ENCODE measurements at regions not wholly inside any gene's neighbourhood (a gene's known extent, or its start where the extent isn't known, plus 50 kb on each side); places are given as distances from the start of the nearest gene placed in this dataset.
"Not testable (repeated sequence)": the region's sequence is repeated elsewhere in the genome, so short reads cannot be mapped to it uniquely, and the experiment has no call there.

GRCh38 chr6:128713461-128713860 is 169.5 kb upstream of the LAMA2 start:
- Histone ChIP-seq H3K27ac (ENCODE audit: insufficient read depth, low read length, poor library complexity, severe bottlenecking) (no peak overlapping the region), H3K36me3 (ENCODE audit: control insufficient read depth, insufficient read depth, low read length) (no peaks in the 10 kb centered on the region), H3K27me3 (ENCODE audit: control insufficient read depth, insufficient read depth, low read length) (no peaks in the 10 kb centered on the region), H3K4me3 (ENCODE audit: low read depth, low read length) (no peak overlapping the region), H3K4me1 (ENCODE audit: control insufficient read depth, insufficient read depth, low read length, poor library complexity, severe bottlenecking) (no peaks in the 10 kb centered on the region), H3K9me3 (ENCODE audit: control insufficient read depth in 2 of 2, low read length in 2 of 2) (no peaks in the 10 kb centered on the region)
- Mint-ChIP-seq H3K27ac (no peak overlapping the region), H3K4me3 (no peak overlapping the region), H3K27me3 (peaks cover 6% of the 10 kb centered on the region), H3K9me3 (peaks cover 0 to 4% (median 0%) of the 10 kb centered on the region in 7 donors), H3K36me3 (no peaks in the 10 kb centered on the region), H3K4me1 (no peaks in the 10 kb centered on the region)
- no peak for ATAC-seq (ENCODE audit: low read depth in 2 of 2)
- DNase-seq, result no peak

GRCh38 chr6:128712898-128713297 is 170.0 kb upstream of the LAMA2 start:
- no peak overlapping the region for H3K27ac Mint-ChIP-seq
- Histone ChIP-seq H3K9me3 (ENCODE audit: control insufficient read depth in 2 of 2, low read length in 2 of 2) (no peaks in the 10 kb centered on the region), H3K4me3 (ENCODE audit: low read depth, low read length) (no peak overlapping the region), H3K27me3 (ENCODE audit: control insufficient read depth, insufficient read depth, low read length) (no peaks in the 10 kb centered on the region), H3K27ac (ENCODE audit: insufficient read depth, low read length, poor library complexity, severe bottlenecking) (no peak overlapping the region), H3K4me1 (ENCODE audit: control insufficient read depth, insufficient read depth, low read length, poor library complexity, severe bottlenecking) (no peaks in the 10 kb centered on the region), H3K36me3 (ENCODE audit: control insufficient read depth, insufficient read depth, low read length) (no peaks in the 10 kb centered on the region)
- no peak for DNase-seq
- no peaks in the 10 kb centered on the region for H3K4me1 Mint-ChIP-seq
- H3K4me3 Mint-ChIP-seq, result no peak overlapping the region
- no peaks in the 10 kb centered on the region for H3K36me3 Mint-ChIP-seq
- H3K9me3 Mint-ChIP-seq, result peaks cover 0 to 4% (median 0%) of the 10 kb centered on the region in 7 donors
- peaks cover 6% of the 10 kb centered on the region for H3K27me3 Mint-ChIP-seq
- ATAC-seq (ENCODE audit: low read depth in 2 of 2), result no peak

GRCh38 chr6:128711149-128711548 is 171.8 kb upstream of the LAMA2 start:
- DNase-seq (no peak), ATAC-seq (ENCODE audit: low read depth in 2 of 2) (no peak)
- no peaks in the 10 kb centered on the region for H3K4me1 ChIP-seq (ENCODE audit: control insufficient read depth, insufficient read depth, low read length, poor library complexity, severe bottlenecking)
- Mint-ChIP-seq H3K27me3 (no peaks in the 10 kb centered on the region), H3K36me3 (no peaks in the 10 kb centered on the region), H3K9me3 (peaks cover 0 to 4% (median 0%) of the 10 kb centered on the region in 7 donors), H3K4me1 (no peaks in the 10 kb centered on the region), H3K4me3 (no peak overlapping the region), H3K27ac (no peak overlapping the region)
- no peaks in the 10 kb centered on the region for H3K36me3 ChIP-seq (ENCODE audit: control insufficient read depth, insufficient read depth, low read length)
- no peaks in the 10 kb centered on the region for H3K9me3 ChIP-seq (ENCODE audit: control insufficient read depth in 2 of 2, low read length in 2 of 2)
- no peak overlapping the region for H3K27ac ChIP-seq (ENCODE audit: insufficient read depth, low read length, poor library complexity, severe bottlenecking)
- no peak overlapping the region for H3K4me3 ChIP-seq (ENCODE audit: low read depth, low read length)
- H3K27me3 ChIP-seq (ENCODE audit: control insufficient read depth, insufficient read depth, low read length), result no peaks in the 10 kb centered on the region

GRCh38 chr6:128710315-128710714 is 172.6 kb upstream of the LAMA2 start:
- H3K9me3 ChIP-seq (ENCODE audit: control insufficient read depth in 2 of 2, low read length in 2 of 2), result no peaks in the 10 kb centered on the region
- H3K36me3 ChIP-seq (ENCODE audit: control insufficient read depth, insufficient read depth, low read length), result no peaks in the 10 kb centered on the region
- Mint-ChIP-seq H3K27ac (no peak overlapping the region), H3K36me3 (no peaks in the 10 kb centered on the region), H3K9me3 (peaks cover 0 to 4% (median 0%) of the 10 kb centered on the region in 7 donors), H3K4me1 (no peaks in the 10 kb centered on the region), H3K4me3 (no peak overlapping the region), H3K27me3 (no peaks in the 10 kb centered on the region)
- ATAC-seq (ENCODE audit: low read depth in 2 of 2) (no peak), DNase-seq (no peak)
- H3K4me1 ChIP-seq (ENCODE audit: control insufficient read depth, insufficient read depth, low read length, poor library complexity, severe bottlenecking), result no peaks in the 10 kb centered on the region
- no peak overlapping the region for H3K4me3 ChIP-seq (ENCODE audit: low read depth, low read length)
- no peaks in the 10 kb centered on the region for H3K27me3 ChIP-seq (ENCODE audit: control insufficient read depth, insufficient read depth, low read length)
- H3K27ac ChIP-seq (ENCODE audit: insufficient read depth, low read length, poor library complexity, severe bottlenecking), result no peak overlapping the region

- Histone ChIP-seq H3K36me3 (ENCODE audit: control insufficient read depth, insufficient read depth, low read length) (no peaks in the 10 kb centered on the region), H3K4me1 (ENCODE audit: control insufficient read depth, insufficient read depth, low read length, poor library complexity, severe bottlenecking) (no peaks in the 10 kb centered on the region), H3K27me3 (ENCODE audit: control insufficient read depth, insufficient read depth, low read length) (no peaks in the 10 kb centered on the region), H3K27ac (ENCODE audit: insufficient read depth, low read length, poor library complexity, severe bottlenecking) (no peak overlapping the region), H3K9me3 (ENCODE audit: control insufficient read depth in 2 of 2, low read length in 2 of 2) (no peaks in the 10 kb centered on the region), H3K4me3 (ENCODE audit: low read depth, low read length) (no peak overlapping the region)
- DNase-seq, result no peak
- Mint-ChIP-seq H3K4me1 (no peaks in the 10 kb centered on the region), H3K36me3 (no peaks in the 10 kb centered on the region), H3K27ac (no peak overlapping the region), H3K9me3 (peaks cover 0 to 6% (median 0%) of the 10 kb centered on the region in 7 donors), H3K27me3 (no peaks in the 10 kb centered on the region), H3K4me3 (no peak overlapping the region)
- ATAC-seq (ENCODE audit: low read depth in 2 of 2), result no peak
Measured at GRCh38 chr6:128704601-128705000, 178.3 kb upstream of the LAMA2 start.

- not testable (repeated sequence) for H3K27me3 ChIP-seq (ENCODE audit: control insufficient read depth, insufficient read depth, low read length); H3K36me3 ChIP-seq (ENCODE audit: control insufficient read depth, insufficient read depth, low read length); ATAC-seq (ENCODE audit: low read depth in 2 of 2); H3K4me1 Mint-ChIP-seq; H3K36me3 Mint-ChIP-seq; H3K9me3 Mint-ChIP-seq; H3K27ac ChIP-seq (ENCODE audit: insufficient read depth, low read length, poor library complexity, severe bottlenecking); H3K4me1 ChIP-seq (ENCODE audit: control insufficient read depth, insufficient read depth, low read length, poor library complexity, severe bottlenecking); H3K4me3 ChIP-seq (ENCODE audit: low read depth, low read length); H3K4me3 Mint-ChIP-seq; H3K27ac Mint-ChIP-seq; DNase-seq; H3K9me3 ChIP-seq (ENCODE audit: control insufficient read depth in 2 of 2, low read length in 2 of 2); H3K27me3 Mint-ChIP-seq
Measured at GRCh38 chr6:128703794-128704193, 179.1 kb upstream of the LAMA2 start.

GRCh38 chr6:128696691-128697689 is 176.6 kb upstream of the PTPRK start:
- Mint-ChIP-seq H3K4me1 (no peaks in the 10 kb centered on the region), H3K36me3 (no peaks in the 10 kb centered on the region), H3K4me3 (no peak overlapping the region), H3K27ac (no peak overlapping the region), H3K9me3 (no peaks in the 10 kb centered on the region), H3K27me3 (no peaks in the 10 kb centered on the region)
- Histone ChIP-seq H3K36me3 (ENCODE audit: control insufficient read depth, insufficient read depth, low read length) (no peaks in the 10 kb centered on the region), H3K27me3 (ENCODE audit: control insufficient read depth, insufficient read depth, low read length) (no peaks in the 10 kb centered on the region), H3K9me3 (ENCODE audit: control insufficient read depth in 2 of 2, low read length in 2 of 2) (no peaks in the 10 kb centered on the region), H3K4me1 (ENCODE audit: control insufficient read depth, insufficient read depth, low read length, poor library complexity, severe bottlenecking) (no peaks in the 10 kb centered on the region), H3K4me3 (ENCODE audit: low read depth, low read length) (no peak overlapping the region), H3K27ac (ENCODE audit: insufficient read depth, low read length, poor library complexity, severe bottlenecking) (no peak overlapping the region)
- ATAC-seq (ENCODE audit: low read depth in 2 of 2) (no peak), DNase-seq (no peak)

All from CD4-positive, CD25-positive, alpha-beta regulatory T cell (primary cell).